ACC112 (cell line): ENCODE measurements at regions not wholly inside any gene's neighbourhood (a gene's known extent, or its start where the extent isn't known, plus 50 kb on each side); places are given as distances from the start of the nearest gene placed in this dataset.

Experiments
- H2AFZ ChIP-seq: fragments of 200-600 bp; sonication (generic); one replicate; pipeline ENCODE4 v1.6.0; 2017; ENCODE audit warnings: antibody characterized with exemption, low read length; ENCODE audit not compliant: unreplicated experiment
- H3K27ac ChIP-seq: fragments of 200-600 bp; sonication (generic); 2 replicates; pipeline ENCODE4 v1.5.1; 2014; ENCODE audit warnings: low read depth, mild to moderate bottlenecking, antibody characterized with exemption, low read length, moderate library complexity
- H3K27me3 ChIP-seq: fragments of 200-600 bp; sonication (generic); 2 replicates; pipeline ENCODE4 v1.6.1; 2014; ENCODE audit warnings: mild to moderate bottlenecking, antibody characterized with exemption, low read length, moderate library complexity, mixed read lengths; ENCODE audit not compliant: insufficient read depth
- H3K36me3 ChIP-seq: fragments of 200-600 bp; sonication (generic); 2 replicates; pipeline ENCODE4 v1.6.1; 2016; ENCODE audit warnings: mild to moderate bottlenecking, antibody characterized with exemption, low read length, moderate library complexity, mixed read lengths; ENCODE audit not compliant: insufficient read depth
- H3K4me1 ChIP-seq: fragments of 200-600 bp; sonication (generic); one replicate; pipeline ENCODE4 v1.6.1; 2016; ENCODE audit warnings: low read length, mixed read lengths; ENCODE audit not compliant: insufficient read depth, unreplicated experiment, control insufficient read depth
- H3K4me3 ChIP-seq: fragments of 200-600 bp; sonication (generic); 2 replicates; pipeline ENCODE4 v1.5.1; 2014; ENCODE audit warnings: mild to moderate bottlenecking, low read depth, low read length
- H3K79me2 ChIP-seq: fragments of 200-600 bp; sonication (generic); one replicate; pipeline ENCODE4 v1.6.0; 2016; ENCODE audit warnings: low read length; ENCODE audit not compliant: control insufficient read depth, unreplicated experiment, insufficient read depth

DNA sequence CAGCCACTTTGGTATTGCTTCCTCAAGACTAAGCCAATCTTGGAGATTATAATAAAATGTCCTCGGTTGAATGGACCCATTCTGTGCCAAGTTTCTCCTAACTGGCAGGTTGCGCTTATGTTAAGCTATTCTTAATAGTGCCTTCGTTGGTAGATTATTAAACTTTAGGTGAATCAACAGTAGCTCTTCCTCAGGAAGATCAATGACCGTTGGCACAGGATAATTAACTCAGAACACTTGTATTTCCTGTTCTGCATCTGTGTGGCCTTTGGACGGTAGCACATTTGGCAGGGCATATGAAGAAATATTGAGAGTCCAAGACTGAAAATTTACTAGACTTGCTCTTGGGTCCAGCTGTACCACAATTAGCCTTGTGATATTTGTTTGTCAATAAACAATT is 402.9 kb downstream of the MLLT3 start:
- Histone ChIP-seq H2AFZ (no peak overlapping the region), H3K27ac (no peak overlapping the region)

DNA sequence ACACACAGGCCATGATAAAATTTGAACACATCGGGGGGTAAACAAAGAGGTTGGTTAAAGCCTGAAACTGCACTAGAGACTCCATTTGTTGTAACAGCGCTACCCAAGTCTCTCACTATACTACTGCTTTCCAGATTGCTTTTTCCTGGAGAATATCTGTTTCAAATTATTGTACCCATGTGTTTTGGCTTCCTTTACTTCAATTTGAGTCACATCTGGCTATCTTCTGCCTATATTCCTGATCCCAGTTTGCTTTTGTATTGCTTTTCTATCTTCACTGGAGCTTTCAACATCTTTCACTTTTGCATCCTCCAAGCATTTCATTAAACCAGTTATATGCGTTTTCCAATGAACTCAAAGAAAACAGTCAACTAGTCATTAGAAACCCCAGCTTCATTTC is 404.7 kb downstream of the MLLT3 start:
- Histone ChIP-seq H3K4me3 (no peak overlapping the region), H3K79me2 (no peaks in the 10 kb centered on the region), H2AFZ (no peak overlapping the region), H3K27ac (no peak overlapping the region), H3K27me3 (no peaks in the 10 kb centered on the region), H3K4me1 (peaks cover 19% of the 10 kb centered on the region), H3K36me3 (no peaks in the 10 kb centered on the region)

More for the DNA sequence above, 402.9 kb downstream of the MLLT3 start:
- H3K79me2 ChIP-seq, result no peaks in the 10 kb centered on the region
- peaks cover 19% of the 10 kb centered on the region for H3K4me1 ChIP-seq
- H3K36me3 ChIP-seq, result no peaks in the 10 kb centered on the region
- H3K27me3 ChIP-seq, result no peaks in the 10 kb centered on the region
- H3K4me3 ChIP-seq, result no peak overlapping the region

DNA sequence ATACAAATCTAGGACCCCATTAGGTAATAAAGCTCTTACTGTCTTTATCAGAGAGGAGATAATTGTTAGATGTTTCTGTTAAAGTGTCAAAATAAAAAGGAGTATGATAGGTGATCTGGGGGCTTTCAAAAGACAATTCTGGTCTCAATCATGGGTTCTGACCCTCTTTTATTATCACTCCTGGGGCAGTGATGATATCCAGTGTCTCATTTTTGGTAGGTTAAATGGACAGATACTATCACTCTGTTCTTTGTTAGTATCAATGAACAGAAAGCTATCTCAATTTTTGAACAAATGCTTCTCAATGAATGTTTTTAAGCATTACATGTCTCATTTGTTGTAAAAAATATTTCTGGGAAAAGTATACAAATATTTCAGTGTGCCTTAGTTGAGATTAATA is 405.9 kb downstream of the MLLT3 start:
- H2AFZ ChIP-seq, result no peak overlapping the region
- H3K79me2 ChIP-seq, result no peaks in the 10 kb centered on the region
- H3K4me3 ChIP-seq, result no peak overlapping the region
- H3K27ac ChIP-seq, result no peak overlapping the region
- no peaks in the 10 kb centered on the region for H3K36me3 ChIP-seq
- no peaks in the 10 kb centered on the region for H3K27me3 ChIP-seq
- peaks cover 16% of the 10 kb centered on the region for H3K4me1 ChIP-seq

DNA sequence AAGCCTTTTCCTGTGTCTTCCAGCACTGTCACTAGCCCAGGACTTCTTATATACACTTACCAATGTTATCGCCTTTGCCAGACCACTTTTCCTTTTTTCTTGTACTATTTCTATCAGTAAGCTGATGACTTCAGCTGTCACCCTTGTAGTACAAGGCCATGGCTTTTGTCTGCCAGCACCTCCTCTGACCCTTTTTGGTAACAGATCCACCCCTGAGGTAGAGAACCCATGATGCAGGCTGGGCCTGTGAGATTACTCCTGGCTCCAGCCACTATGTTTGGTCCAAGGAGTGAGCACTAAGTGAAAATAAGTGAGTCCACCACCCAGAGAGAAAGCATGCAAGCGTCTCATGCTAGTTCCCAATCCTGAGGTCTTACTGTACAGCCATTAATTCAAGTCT is 406.7 kb downstream of the MLLT3 start:
- no peaks in the 10 kb centered on the region for H3K79me2 ChIP-seq
- H2AFZ ChIP-seq, result no peak overlapping the region
- no peak overlapping the region for H3K4me3 ChIP-seq
- H3K36me3 ChIP-seq, result no peaks in the 10 kb centered on the region
- no peak overlapping the region for H3K27ac ChIP-seq
- no peaks in the 10 kb centered on the region for H3K27me3 ChIP-seq
- H3K4me1 ChIP-seq, result peaks cover 7% of the 10 kb centered on the region

DNA sequence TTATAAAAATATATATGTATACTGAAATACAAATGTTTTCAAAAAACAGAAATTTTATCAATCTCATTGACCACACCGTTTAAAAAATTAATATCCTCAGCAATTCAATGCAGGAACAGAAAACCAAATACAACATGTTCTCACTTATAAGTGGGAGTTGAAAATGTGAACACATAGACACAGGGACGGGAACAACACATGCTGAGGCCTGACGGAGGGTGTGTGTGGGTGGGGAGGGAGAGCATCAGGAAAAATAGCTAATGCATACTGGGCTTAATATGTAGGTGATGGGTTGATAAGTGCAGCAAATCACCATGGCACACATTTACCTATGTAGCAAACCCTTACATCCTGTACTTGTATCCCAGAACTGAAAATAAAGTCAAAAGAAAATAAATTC is 409.5 kb downstream of the MLLT3 start:
- Histone ChIP-seq H3K79me2 (no peaks in the 10 kb centered on the region), H3K4me1 (no peaks in the 10 kb centered on the region), H3K27me3 (no peaks in the 10 kb centered on the region), H2AFZ (no peak overlapping the region), H3K27ac (no peak overlapping the region), H3K4me3 (no peak overlapping the region), H3K36me3 (no peaks in the 10 kb centered on the region)

DNA sequence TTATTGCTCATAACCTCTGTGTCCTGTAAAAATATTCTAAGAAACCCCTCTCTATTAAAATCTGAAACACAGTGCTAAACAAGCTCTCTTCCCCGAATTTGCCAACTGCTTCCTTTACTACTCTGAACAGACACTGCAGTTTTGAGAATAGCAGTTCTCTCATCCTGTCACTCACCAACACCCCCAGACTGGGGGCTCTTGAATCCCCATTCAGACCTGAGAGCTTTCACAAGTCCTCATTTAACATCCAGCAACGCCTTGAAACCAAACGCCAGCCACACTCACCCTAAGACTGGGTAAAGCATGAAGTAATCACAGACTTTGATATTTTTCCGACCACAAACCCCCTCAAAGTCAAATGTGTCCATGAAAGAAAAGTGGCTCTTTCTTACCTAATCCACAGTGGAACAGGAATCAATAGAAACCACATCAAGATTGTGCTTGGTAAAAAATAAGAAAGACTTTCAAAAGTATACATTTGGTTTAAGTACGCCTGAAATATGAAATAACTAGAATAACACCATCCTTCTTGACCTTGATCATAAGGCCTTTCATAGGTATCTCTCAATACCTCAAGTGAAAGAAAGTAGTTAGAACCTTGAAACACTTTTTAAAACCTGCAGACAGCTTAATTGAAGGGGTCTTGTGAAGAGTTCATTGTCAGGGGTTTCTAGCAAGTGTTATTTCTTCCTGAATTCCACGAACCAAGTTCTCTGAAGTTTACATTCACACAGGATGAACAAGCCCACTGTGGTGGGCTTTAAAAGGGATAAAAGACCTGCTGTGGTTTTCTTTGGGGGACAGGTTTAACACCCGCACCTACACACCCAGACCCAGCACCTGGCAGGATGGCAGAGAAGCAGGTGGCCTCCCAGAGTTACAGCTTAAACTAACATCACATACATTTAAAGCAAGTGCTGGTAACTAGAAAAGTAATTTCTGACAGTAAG is 412.6 kb downstream of the MLLT3 start:
- Histone ChIP-seq H3K79me2 (no peaks in the 10 kb centered on the region), H3K4me1 (peaks cover 7% of the 10 kb centered on the region)

DNA sequence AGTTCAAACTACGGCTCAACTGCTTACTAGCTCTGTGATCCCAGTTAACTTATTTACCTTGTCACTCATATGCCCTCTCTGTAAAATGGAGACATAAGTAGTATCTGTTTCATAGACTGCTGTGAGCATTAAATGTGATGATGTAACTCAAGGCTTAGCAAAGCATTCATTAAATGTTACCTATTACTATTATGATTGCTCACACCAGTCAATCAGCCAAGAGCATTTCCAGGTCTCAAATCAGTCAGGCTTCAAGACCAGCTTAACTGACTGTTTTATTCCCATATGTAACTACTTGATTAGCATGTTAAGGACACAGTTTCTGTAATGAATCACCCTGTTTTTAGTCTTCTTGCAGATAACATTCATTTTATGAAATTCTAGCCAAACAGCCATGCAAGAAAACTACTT is 413.3 kb downstream of the MLLT3 start:
- no peaks in the 10 kb centered on the region for H3K36me3 ChIP-seq

More for the DNA sequence above, 412.6 kb downstream of the MLLT3 start:
- H3K36me3 ChIP-seq, result no peaks in the 10 kb centered on the region
- H3K4me3 ChIP-seq, result no peak overlapping the region
- H3K27me3 ChIP-seq, result no peaks in the 10 kb centered on the region
- no peak overlapping the region for H2AFZ ChIP-seq
- no peak overlapping the region for H3K27ac ChIP-seq

DNA sequence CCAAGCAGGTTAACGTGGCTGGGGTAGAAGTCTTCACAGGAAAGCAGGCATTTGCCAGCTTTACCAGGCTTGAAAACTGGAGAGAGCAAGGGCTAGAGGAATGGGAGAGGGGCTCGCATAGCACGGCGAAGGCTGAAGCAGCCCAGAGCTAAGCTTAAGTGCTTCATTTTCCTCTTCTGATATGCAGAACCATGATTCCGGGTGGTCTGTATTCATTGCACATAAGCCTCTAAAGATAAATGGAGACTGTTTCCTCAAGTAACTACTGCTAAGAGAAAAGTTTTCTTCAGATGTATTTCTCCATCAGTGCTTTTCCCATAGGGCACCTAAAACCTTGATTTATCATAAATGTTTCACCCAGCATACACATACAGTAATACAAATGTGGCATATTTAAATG is 414.1 kb downstream of the MLLT3 start:
- Histone ChIP-seq H3K4me3 (no peak overlapping the region), H2AFZ (no peak overlapping the region), H3K36me3 (no peaks in the 10 kb centered on the region), H3K4me1 (peaks cover 7% of the 10 kb centered on the region), H3K79me2 (no peaks in the 10 kb centered on the region), H3K27ac (no peak overlapping the region), H3K27me3 (no peaks in the 10 kb centered on the region)

More for the DNA sequence above, 413.3 kb downstream of the MLLT3 start:
- no peak overlapping the region for H2AFZ ChIP-seq
- no peak overlapping the region for H3K27ac ChIP-seq
- no peaks in the 10 kb centered on the region for H3K79me2 ChIP-seq
- H3K4me3 ChIP-seq, result no peak overlapping the region
- no peaks in the 10 kb centered on the region for H3K27me3 ChIP-seq
- H3K4me1 ChIP-seq, result peaks cover 7% of the 10 kb centered on the region

DNA sequence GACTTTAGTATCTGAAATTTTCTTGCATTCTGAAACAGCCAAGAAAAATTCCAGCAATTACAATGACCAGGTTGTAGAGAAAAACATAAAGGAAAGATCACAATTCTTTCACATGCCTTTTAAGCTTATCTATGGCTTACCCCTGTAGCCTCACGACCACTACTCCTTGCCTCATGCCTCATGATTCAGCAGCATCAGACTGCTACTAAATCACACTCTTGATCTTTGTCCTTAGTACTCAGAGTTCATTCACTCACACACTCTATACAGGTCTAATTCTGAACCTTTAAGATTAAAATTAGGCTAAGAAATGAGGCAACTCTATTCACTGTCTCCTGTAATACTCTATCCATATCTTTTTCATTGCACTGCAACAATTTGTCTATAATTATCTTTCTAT is 415.1 kb downstream of the MLLT3 start:
- Histone ChIP-seq H3K27ac (no peak overlapping the region), H3K4me1 (peaks cover 7% of the 10 kb centered on the region), H2AFZ (no peak overlapping the region), H3K79me2 (no peaks in the 10 kb centered on the region), H3K36me3 (no peaks in the 10 kb centered on the region), H3K4me3 (no peak overlapping the region), H3K27me3 (no peaks in the 10 kb centered on the region)

DNA sequence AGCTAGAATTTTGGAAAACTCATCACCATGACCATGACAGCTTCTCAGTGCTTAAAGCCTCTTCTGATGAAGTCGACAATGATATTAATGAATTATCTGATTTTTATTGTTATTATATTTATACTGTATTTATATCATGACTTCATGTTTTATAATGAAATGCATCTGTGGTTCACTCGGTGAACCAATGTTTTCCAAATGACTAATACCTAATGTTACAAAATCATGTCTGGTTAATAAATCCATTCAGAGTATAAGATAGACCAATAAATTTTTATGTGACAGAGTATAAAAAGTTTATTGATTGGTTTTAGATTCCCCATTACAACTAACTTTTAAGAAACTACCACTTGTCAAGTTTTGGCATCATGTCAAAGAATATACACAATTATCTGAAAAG is 416.5 kb downstream of the MLLT3 start:
- peaks cover 7% of the 10 kb centered on the region for H3K4me1 ChIP-seq
- H3K27me3 ChIP-seq, result no peaks in the 10 kb centered on the region
- H3K27ac ChIP-seq, result no peak overlapping the region

DNA sequence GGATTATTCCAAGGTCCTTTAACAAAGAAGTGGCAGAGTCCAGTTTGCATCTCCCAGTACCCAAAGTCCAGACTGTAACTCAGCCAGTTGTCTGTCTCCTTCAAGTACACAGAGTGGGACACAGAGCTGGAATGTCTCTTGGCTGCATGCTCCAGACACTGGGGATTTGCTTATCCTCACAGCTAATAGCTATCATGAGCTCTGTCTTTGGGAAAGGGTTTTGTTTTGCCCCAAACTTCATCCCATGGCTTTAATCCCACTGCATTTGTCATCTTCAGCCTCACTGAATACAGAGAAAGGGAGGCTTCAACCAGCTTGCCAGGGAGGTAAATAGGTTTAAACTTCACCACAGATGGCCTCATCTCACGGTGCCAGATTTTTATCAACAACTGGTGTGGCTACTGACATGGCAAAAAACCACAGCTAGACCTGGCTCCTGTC is 412.2 kb upstream of the SLC24A2 start:
- H3K4me1 ChIP-seq, result peaks cover 5% of the 10 kb centered on the region
- no peaks in the 10 kb centered on the region for H3K27me3 ChIP-seq
- H3K79me2 ChIP-seq, result no peaks in the 10 kb centered on the region
- H3K27ac ChIP-seq, result no peak overlapping the region
- H3K4me3 ChIP-seq, result no peak overlapping the region
- H2AFZ ChIP-seq, result peak overlapping the region; percentile 40
- no peaks in the 10 kb centered on the region for H3K36me3 ChIP-seq

More for the DNA sequence above, 416.5 kb downstream of the MLLT3 start:
- H3K4me3 ChIP-seq, result no peak overlapping the region
- no peaks in the 10 kb centered on the region for H3K79me2 ChIP-seq
- no peaks in the 10 kb centered on the region for H3K36me3 ChIP-seq
- H2AFZ ChIP-seq, result no peak overlapping the region
